PC-3 (cell line): ENCODE measurements at regions not wholly inside any gene's neighbourhood (a gene's known extent, or its start where the extent isn't known, plus 50 kb on each side); places are given as distances from the start of the nearest gene placed in this dataset.

Source experiments
- ATAC-seq: fragments of 200-7000 bp; cut with Tn5 transposase; 2 replicates; pipeline ENCODE4 v1.9.1; 2020; ENCODE audit warnings: mild to moderate bottlenecking, moderate library complexity
- BruUV-seq: library from RNA; stranded (reverse); fragments of 400-500 nt; replicated peaks from 2 replicates; lab custom pipeline; 2021; lab: Mats Ljungman, UMichigan
- CTCF ChIA-PET: fragments of 300-600 bp; sonication (Branson Sonifier 250); formaldehyde crosslinking; loops from one replicate; lab custom pipeline; 2022; ENCODE audit warnings: antibody characterized with exemption; lab: Charles Lee
- POLR2A ChIA-PET: fragments of 300-600 bp; sonication (Branson Sonifier 250); formaldehyde crosslinking; loops from one replicate; lab custom pipeline; 2022; ENCODE audit warnings: antibody characterized with exemption; ENCODE audit not compliant: unreplicated experiment; lab: Charles Lee
- DNase-seq: peaks from one replicate; pipeline ENCODE4 v3.0.0-alpha.2; 2015
- H2AFZ ChIP-seq: fragments of 300-600 bp; sonication (generic); 2 replicates; pipeline ENCODE4 v1.6.0; 2016; ENCODE audit warnings: antibody characterized with exemption, low read length
- H3F3A ChIP-seq: fragments of 300-600 bp; sonication (generic); one replicate; pipeline ENCODE4 v1.6.0; 2017; ENCODE audit warnings: antibody characterized with exemption, low read length, control low read depth, mild to moderate bottlenecking; ENCODE audit not compliant: unreplicated experiment
- H3K27ac ChIP-seq: fragments of 300-600 bp; sonication (generic); 2 replicates; pipeline ENCODE4 v1.5.1; 2016; ENCODE audit warnings: mild to moderate bottlenecking, low read length
- H3K27me3 ChIP-seq: fragments of 300-600 bp; sonication (generic); 2 replicates; pipeline ENCODE4 v1.6.1; 2016; ENCODE audit warnings: low read length, mixed read lengths
- H3K36me3 ChIP-seq: fragments of 300-600 bp; sonication (generic); 2 replicates; pipeline ENCODE4 v1.6.1; 2016; ENCODE audit warnings: low read depth, mixed run types, low read length, mixed read lengths
- H3K4me1 ChIP-seq: fragments of 300-600 bp; sonication (generic); 2 replicates; pipeline ENCODE4 v1.5.1; 2016; ENCODE audit warnings: low read length; ENCODE audit not compliant: insufficient read depth
- H3K4me2 ChIP-seq: fragments of 300-600 bp; sonication (generic); 2 replicates; pipeline ENCODE4 v1.6.0; 2016; ENCODE audit warnings: low read length
- H3K4me3 ChIP-seq: fragments of 300-600 bp; sonication (generic); 2 replicates; pipeline ENCODE4 v1.5.1; 2016; ENCODE audit warnings: mild to moderate bottlenecking, low read length, mixed read lengths
- H3K79me2 ChIP-seq: fragments of 300-600 bp; sonication (generic); 2 replicates; pipeline ENCODE4 v1.6.1; 2017; ENCODE audit warnings: low read length, mixed read lengths
- H3K9ac ChIP-seq: fragments of 300-600 bp; sonication (generic); 2 replicates; pipeline ENCODE4 v1.6.0; 2016; ENCODE audit warnings: mild to moderate bottlenecking, low read length
- H3K9me2 ChIP-seq: fragments of 300-600 bp; sonication (generic); replicated peaks from 2 replicates; pipeline ENCODE4 v1.6.1; 2016; ENCODE audit warnings: mixed run types, low read length, mixed read lengths
- H3K9me3 ChIP-seq: fragments of 300-600 bp; sonication (generic); 2 replicates; pipeline ENCODE4 v1.6.1; 2016; ENCODE audit warnings: low read length, mixed read lengths
- H4K20me1 ChIP-seq: fragments of 300-600 bp; sonication (generic); 2 replicates; pipeline ENCODE4 v1.6.1; 2016; ENCODE audit warnings: low read length, mixed read lengths
- CTCF ChIP-seq: fragments of 300-600 bp; sonication (generic); conservative IDR thresholded peaks from 2 replicates; pipeline ENCODE4 v1.5.1; 2017; ENCODE audit warnings: antibody characterized with exemption, low read depth, mild to moderate bottlenecking, low read length
- EZH2 ChIP-seq: fragments of 300-600 bp; sonication (generic); IDR thresholded peaks from one replicate; pipeline ENCODE4 v1.6.1; 2017; ENCODE audit warnings: antibody characterized with exemption, mild to moderate bottlenecking, low read length; ENCODE audit not compliant: unreplicated experiment
- EZH2phosphoT487 ChIP-seq: fragments of 300-600 bp; sonication (generic); IDR thresholded peaks from 2 replicates; pipeline ENCODE4 v1.6.1; 2018; ENCODE audit warnings: mild to moderate bottlenecking, antibody characterized with exemption, low read length, borderline replicate concordance
- intact Hi-C: fragments of 100-400 bp; cut with micrococcal nuclease; formaldehyde crosslinking; loops from 2 replicates; pipeline ENCODE4 v1.9.0; 2023

- ChIA-PET POLR2A (no interaction called here), CTCF (no interaction called here)
- Histone ChIP-seq H3K36me3 (no peaks in the 10 kb centered on the region), H3K4me3 (no peak overlapping the region), H2AFZ (no peak overlapping the region), H3K9me2 (no peaks in the 10 kb centered on the region), H3K4me1 (no peaks in the 10 kb centered on the region), H3K27ac (no peak overlapping the region), H3K9me3 (no peaks in the 10 kb centered on the region), H4K20me1 (no peaks in the 10 kb centered on the region), H3K4me2 (no peak overlapping the region), H3K9ac (no peak overlapping the region), H3K27me3 (0 out of 2 replicates have a peak, but pooled peaks cover 5% of the 10 kb centered on the region), H3F3A (no peaks in the 10 kb centered on the region), H3K79me2 (no peaks in the 10 kb centered on the region)
- intact Hi-C loops, result no loop called here
- no TSS peak for BruUV-seq
- TF ChIP-seq CTCF, result no peak
- TF ChIP-seq EZH2, result no peak
- TF ChIP-seq EZH2phosphoT487, result no peak
- DNase-seq (no peak), ATAC-seq (no peak)
These were observed 123.6 kb upstream of the MMS22L start for GRCh38 chr6:97406633-97407032.

GRCh38 chr6:97411610-97412009 is 128.6 kb upstream of the MMS22L start:
- H3K4me3 ChIP-seq, result no peak overlapping the region
- H2AFZ ChIP-seq, result no peak overlapping the region
- H3K79me2 ChIP-seq, result no peaks in the 10 kb centered on the region
- intact Hi-C loops, result no loop called here
- no peaks in the 10 kb centered on the region for H3K27me3 ChIP-seq
- ChIA-PET CTCF (no interaction called here), POLR2A (no interaction called here)
- TF ChIP-seq EZH2phosphoT487 (no peak), EZH2 (no peak), CTCF (no peak)
- no peaks in the 10 kb centered on the region for H3K4me1 ChIP-seq
- no peak overlapping the region for H3K4me2 ChIP-seq
- no peaks in the 10 kb centered on the region for H3F3A ChIP-seq
- H3K9ac ChIP-seq, result no peak overlapping the region
- no peaks in the 10 kb centered on the region for H3K9me3 ChIP-seq
- no peaks in the 10 kb centered on the region for H3K36me3 ChIP-seq
- no peak for DNase-seq
- no peak overlapping the region for H3K27ac ChIP-seq
- H4K20me1 ChIP-seq, result no peaks in the 10 kb centered on the region
- BruUV-seq, result no TSS peak
- no peak for ATAC-seq
- no peaks in the 10 kb centered on the region for H3K9me2 ChIP-seq

GRCh38 chr6:97412511-97412910 is 129.5 kb upstream of the MMS22L start:
- ChIA-PET CTCF (no interaction called here), POLR2A (no interaction called here)
- H3K4me2 ChIP-seq, result no peak overlapping the region
- no peaks in the 10 kb centered on the region for H3K4me1 ChIP-seq
- no peaks in the 10 kb centered on the region for H3K79me2 ChIP-seq
- no peak for DNase-seq
- no peak overlapping the region for H3K4me3 ChIP-seq
- intact Hi-C loops, result no loop called here
- H3K36me3 ChIP-seq, result no peaks in the 10 kb centered on the region
- H3F3A ChIP-seq, result no peaks in the 10 kb centered on the region
- H3K9me2 ChIP-seq, result no peaks in the 10 kb centered on the region
- no peaks in the 10 kb centered on the region for H3K9me3 ChIP-seq
- BruUV-seq, result no TSS peak
- H4K20me1 ChIP-seq, result no peaks in the 10 kb centered on the region
- no peak for ATAC-seq
- no peak overlapping the region for H3K9ac ChIP-seq
- no peak overlapping the region for H3K27ac ChIP-seq
- no peak overlapping the region for H2AFZ ChIP-seq
- no peaks in the 10 kb centered on the region for H3K27me3 ChIP-seq
- TF ChIP-seq EZH2 (no peak), CTCF (no peak), EZH2phosphoT487 (no peak)
